HG03439 (cell line): ENCODE measurements at regions not wholly inside any gene's neighbourhood (a gene's known extent, or its start where the extent isn't known, plus 50 kb on each side); places are given as distances from the start of the nearest gene placed in this dataset.
"Not testable (repeated sequence)": the region's sequence is repeated elsewhere in the genome, so short reads cannot be mapped to it uniquely, and the experiment has no call there.

ENCODE experiments used
- ATAC-seq: cut with Tn5 transposase; IDR thresholded peaks from one replicate; pipeline ENCODE4 v1.9.1; 2021; ENCODE audit warnings: mild to moderate bottlenecking, moderate library complexity; ENCODE audit not compliant: unreplicated experiment

GRCh38 chr17:70564006-70564620, 394.8 kb downstream of the KCNJ2 start:
- no peak for ATAC-seq

DNA sequence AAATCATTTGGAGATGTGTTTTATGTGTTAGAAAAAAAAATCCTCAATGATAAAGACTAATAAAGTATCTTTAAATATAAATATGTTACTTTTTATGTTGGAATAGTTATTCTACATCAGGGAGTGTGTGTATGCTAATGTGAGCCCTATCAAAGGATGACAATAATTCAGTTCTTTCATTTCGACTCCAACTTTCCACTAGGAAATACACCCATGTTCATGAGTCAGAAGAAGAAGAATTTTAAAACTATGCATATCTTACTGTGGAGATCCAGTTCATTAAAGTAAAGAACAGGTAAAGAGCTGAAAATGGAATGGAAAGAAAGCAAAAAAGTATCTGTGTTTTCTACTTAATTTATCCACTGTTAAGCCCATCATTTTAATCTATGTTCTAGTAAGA, 399.8 kb downstream of the KCNJ2 start:
- no peak for ATAC-seq

GRCh38 chr17:70577456-70577855, 408.1 kb downstream of the KCNJ2 start:
- ATAC-seq: no peak

DNA sequence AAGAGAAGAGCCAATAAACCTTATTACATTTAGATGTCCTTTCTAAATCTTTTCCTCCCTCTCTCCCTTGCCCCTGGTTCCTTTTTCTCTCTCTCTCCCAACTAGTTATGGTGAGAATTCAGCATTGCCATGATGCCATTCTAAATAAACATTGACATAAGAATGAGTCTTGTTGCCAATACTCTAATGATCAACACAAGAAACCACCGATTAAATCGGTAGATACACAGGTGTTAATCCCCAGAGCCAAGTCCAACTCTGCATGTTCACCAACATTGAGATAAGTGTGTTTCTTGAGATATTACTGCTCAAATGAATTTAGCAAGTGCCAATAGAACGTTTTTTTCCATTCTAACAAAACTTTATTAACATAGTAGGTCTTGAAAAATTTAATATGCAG, 412.1 kb downstream of the KCNJ2 start:
- ATAC-seq: no peak

DNA sequence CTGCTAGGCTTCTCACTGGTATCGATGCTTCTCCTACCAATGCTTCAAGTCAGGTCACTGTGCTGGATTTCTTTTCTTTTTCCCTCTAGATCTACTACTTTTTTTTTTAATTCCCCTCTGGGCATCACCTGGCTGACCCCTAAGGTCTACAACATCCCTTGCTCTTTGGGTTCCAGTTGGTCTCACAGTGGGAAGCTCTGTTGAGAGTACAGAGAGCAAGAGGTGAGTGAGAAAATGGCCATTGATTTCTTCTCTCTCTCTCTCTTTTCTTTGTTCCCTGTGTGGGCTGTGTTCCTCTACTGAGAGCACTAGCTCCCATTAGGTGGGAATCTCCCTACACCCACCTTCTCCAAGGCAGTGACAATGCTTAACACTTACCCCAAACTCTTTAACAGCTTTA, 413.4 kb downstream of the KCNJ2 start:
- no peak for ATAC-seq

- no peak for ATAC-seq
Measured at GRCh38 chr17:70584255-70584654, 414.9 kb downstream of the KCNJ2 start.

GRCh38 chr17:70588003-70588402, 418.7 kb downstream of the KCNJ2 start:
- no peak for ATAC-seq

DNA sequence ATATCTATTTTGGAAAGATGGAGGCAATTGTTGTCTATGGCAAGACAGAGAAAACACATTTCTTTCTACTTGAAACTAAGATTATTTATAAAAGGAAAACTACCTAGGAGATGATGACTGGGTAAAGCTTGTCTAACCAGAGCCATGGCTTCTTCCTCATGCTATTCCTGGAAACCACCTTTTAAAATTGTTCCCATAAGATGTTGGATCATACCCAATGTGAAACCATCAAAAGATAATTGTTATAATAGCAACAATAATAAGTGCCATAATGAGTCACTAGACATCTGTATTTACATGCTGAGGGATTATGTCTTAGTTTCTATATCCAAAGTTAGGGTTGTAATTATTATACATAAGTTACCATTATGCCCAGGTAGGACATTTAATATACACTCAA, 428.4 kb downstream of the KCNJ2 start:
- no peak for ATAC-seq

DNA sequence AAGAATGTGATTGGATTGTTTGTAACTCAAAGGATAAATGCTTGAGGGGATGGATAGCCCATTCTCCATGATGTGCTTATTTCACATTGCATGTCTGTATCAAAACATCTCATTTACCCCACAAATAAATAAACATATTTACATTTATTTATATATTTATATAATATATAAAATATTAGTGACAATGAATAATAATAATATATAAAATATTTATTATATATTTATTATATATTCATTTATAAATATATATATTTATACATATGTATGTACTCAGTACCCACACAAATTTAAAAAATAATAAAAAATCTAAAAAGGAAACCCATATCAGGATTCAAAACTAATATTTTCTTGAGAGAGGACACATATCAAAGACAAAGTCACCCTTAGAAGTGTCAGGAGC, 429.9 kb downstream of the KCNJ2 start:
- ATAC-seq: no peak

GRCh38 chr17:70599945-70600344, 430.6 kb downstream of the KCNJ2 start:
- ATAC-seq: not testable (repeated sequence)

DNA sequence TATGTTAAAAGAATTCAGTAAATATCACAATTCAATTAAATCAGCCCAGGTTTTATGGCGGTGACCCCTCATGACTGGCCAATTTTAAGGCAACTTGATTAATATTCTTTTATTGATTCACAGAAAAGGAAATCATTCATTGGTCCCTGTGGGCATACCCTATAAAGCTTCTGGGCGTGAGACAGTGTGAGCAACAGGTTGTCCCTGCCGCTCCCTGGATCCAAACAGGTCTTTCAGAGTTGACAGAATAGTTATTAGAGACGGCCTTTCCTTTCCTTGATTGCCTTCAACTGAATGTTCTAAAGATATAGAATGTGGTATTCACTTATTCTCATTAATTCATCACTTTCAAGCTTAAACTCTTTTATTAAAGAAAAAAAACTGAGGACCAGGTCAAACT, 433.9 kb downstream of the KCNJ2 start:
- ATAC-seq: no peak

- ATAC-seq: no peak
Measured at GRCh38 chr17:70604854-70605253, 435.5 kb downstream of the KCNJ2 start.

- ATAC-seq: no peak
Measured at GRCh38 chr17:70606086-70606485, 436.8 kb downstream of the KCNJ2 start.

GRCh38 chr17:70608193-70608592, 438.9 kb downstream of the KCNJ2 start:
- ATAC-seq: no peak

DNA sequence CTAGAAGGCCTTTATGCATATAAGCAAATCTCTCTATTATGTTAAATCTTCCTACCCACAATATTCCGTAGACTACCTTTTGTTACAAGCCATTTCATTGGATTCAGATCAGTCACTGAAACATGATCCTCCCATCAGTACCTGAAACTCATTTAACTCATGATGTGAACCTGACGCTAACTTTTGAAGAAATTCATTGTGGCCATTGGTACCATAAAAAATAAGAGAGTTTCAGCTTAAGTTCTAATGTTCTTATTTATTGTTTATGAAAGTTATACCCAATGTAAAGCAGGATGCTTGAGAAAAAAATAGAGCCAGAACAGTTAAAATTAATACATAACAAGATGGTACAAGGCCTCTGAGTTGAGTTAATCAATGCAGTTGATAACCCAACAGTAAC, 439.6 kb downstream of the KCNJ2 start:
- ATAC-seq: no peak

DNA sequence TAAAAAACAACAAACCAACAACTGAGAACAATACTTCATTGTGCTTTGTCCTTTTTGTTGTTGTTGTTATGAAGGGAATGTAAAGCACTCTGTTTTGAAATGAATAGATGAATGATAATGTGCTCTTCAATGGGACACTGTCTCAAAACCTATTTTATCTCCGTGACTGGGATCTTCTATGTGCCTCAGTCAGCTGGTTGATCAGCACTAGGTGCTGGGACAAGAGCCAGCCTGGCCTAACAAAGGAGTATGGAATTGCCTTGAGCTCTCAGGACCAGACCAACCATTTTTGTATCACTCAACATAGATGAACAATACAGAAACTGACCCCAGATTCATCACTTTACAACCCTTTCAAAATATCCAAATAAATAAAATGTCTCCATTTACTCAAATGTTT, 440.2 kb downstream of the KCNJ2 start:
- ATAC-seq: no peak

DNA sequence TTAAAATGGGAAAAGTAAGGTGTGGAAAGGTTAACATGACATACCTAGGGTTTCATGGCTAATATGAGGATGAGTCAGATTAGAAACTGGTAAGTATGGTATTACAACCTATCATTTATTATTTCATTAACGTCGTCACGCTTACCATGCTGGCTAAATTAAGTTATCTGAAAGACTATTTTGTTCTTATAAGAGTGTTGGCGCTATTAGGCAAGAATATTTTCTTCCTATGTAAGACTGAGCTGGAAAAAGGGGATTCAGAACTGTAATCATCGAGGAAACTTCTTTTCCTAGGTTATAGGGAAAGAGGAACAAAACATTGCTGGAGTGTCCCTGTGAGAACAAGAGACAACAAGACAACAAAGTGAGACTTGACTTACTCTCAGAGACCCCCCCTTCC, 440.8 kb downstream of the KCNJ2 start:
- no peak for ATAC-seq

DNA sequence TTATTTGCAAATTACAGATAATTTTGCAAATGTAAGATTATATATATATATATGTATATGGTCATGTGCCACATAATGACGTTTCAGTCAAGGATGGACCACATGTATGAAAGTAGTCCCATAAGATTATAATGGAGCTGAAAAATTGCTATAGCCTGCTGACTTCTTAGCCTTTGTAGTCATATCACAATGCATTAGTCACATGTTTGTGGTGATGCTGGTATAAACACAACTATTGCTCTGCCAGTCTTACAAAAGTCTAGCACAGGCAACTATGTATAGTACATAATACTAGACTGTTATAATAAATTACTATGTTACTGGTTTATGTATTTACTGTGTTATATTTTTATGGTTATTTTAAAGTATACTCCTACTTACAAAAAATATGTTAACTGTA, 444.3 kb downstream of the KCNJ2 start:
- ATAC-seq: no peak

DNA sequence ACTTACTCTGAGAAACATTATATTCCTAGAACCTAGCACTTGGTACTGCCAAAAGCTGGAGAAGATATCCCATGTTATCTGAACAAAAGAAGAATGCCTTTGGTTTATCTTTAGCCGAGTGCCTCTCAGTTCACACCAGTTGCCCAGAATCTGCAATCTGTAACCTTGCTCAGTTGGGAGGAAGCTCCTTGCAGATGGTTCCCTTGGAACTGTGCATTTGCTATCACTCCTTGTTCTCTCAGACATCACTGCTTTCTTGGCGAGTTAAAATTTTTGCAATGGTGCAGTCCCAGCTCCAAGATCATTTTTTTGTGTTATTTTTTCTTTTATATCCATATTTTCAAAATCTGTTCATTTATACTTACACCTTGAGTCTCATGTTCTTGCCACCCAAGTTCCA, 446.5 kb downstream of the KCNJ2 start:
- no peak for ATAC-seq

- no peak for ATAC-seq
Measured at GRCh38 chr17:70618641-70619040, 449.3 kb downstream of the KCNJ2 start.

- no peak for ATAC-seq
Measured at GRCh38 chr17:70621566-70621965, 452.2 kb downstream of the KCNJ2 start.

- ATAC-seq: no peak
Measured at GRCh38 chr17:70622368-70623260, 453.3 kb downstream of the KCNJ2 start.

DNA sequence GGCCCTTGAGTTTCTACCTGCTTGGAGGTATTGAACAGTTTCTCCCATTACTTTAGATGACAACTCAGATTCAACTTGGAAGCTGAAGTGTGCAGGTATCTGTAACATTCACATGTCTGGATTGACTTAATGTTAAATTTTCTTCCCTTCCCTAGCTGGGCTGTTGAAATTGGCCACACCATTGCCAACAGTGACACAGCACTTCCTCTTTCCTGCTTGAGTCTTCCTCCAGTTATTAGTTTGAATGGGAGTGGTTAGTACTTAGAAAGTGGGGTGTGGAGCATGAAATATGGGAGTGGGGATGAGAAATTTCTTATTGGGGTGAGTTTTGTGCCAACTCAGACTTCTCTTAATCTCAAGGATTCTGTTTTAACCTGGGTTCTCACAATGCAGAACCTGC, 454.9 kb downstream of the KCNJ2 start:
- no peak for ATAC-seq
